HEK293T (cell line): ENCODE measurements at regions not wholly inside any gene's neighbourhood (a gene's known extent, or its start where the extent isn't known, plus 50 kb on each side); places are given as distances from the start of the nearest gene placed in this dataset.

Experiments
- BHLHE40 ChIP-seq: fragments of 450-650 bp; IDR thresholded peaks from 2 replicates; pipeline ENCODE4 v1.6.1; 2016; ENCODE audit warnings: mild to moderate bottlenecking, moderate library complexity, borderline replicate concordance
- FOXK2 ChIP-seq: fragments of 450-650 bp; IDR thresholded peaks from 2 replicates; pipeline ENCODE4 v1.6.1; 2016; ENCODE audit warnings: mild to moderate bottlenecking
- L3MBTL2 ChIP-seq: fragments of 450-650 bp; conservative IDR thresholded peaks from 2 replicates; pipeline ENCODE4 v1.6.1; 2016; ENCODE audit warnings: mild to moderate bottlenecking
- PKNOX1 ChIP-seq: fragments of 450-650 bp; IDR thresholded peaks from 2 replicates; pipeline ENCODE4 v1.6.1; 2016
- ZNF384 ChIP-seq: fragments of 450-650 bp; IDR thresholded peaks from 2 replicates; pipeline ENCODE4 v1.6.1; 2016

- TF ChIP-seq BHLHE40 (no peak), L3MBTL2 (no peak), ZNF384 (no peak), PKNOX1 (no peak), FOXK2 (no peak)
Observed at GRCh38 chr5:142511358-142511757, 174.5 kb downstream of the FGF1 start.
